ENCODE measurements at regions not wholly inside any gene's neighbourhood (a gene's known extent, or its start where the extent isn't known, plus 50 kb on each side); places are given as distances from the start of the nearest gene placed in this dataset.

- TF ChIP-seq NFRKB (IDR thresholded peaks at IDR 0.05; ENCODE audit: low read depth) (no peak), LCOR (CRISPR knock-in tag; IDR thresholded peaks at IDR 0.05) (no peak), HDAC6 (IDR thresholded peaks at IDR 0.05; ENCODE audit: low read depth, low read length) (no peak), HNRNPLL (IDR thresholded peaks at IDR 0.05; ENCODE audit: low read depth, low read length, poor library complexity, severe bottlenecking) (no peak), DDX20 (tag; IDR thresholded peaks at IDR 0.05; ENCODE audit: low read depth) (no peak), ZKSCAN1 (IDR thresholded peaks at IDR 0.05; ENCODE audit: low read depth, low read length) (no peak), TRIM24 (IDR thresholded peaks at IDR 0.05) (no peak), GTF2E2 (tag; IDR thresholded peaks at IDR 0.05) (no peak), ZNF644 (tag; IDR thresholded peaks at IDR 0.05; ENCODE audit: low read depth) (no peak), L3MBTL2 (IDR thresholded peaks at IDR 0.05) (no peak), POLR2B (IDR thresholded peaks at IDR 0.05; ENCODE audit: low read depth, partially characterized antibody) (no peak), KLF1 (tag; IDR thresholded peaks at IDR 0.05) (no peak)
- no TSS peak for BruUV-seq (replicated peaks)
- Histone ChIP-seq H3K79me2 (ENCODE audit: control insufficient read depth, insufficient read depth, low read length) (no peaks in the 10 kb centered on the region), H3K9me3 (replicated peaks; ENCODE audit: control insufficient read depth, insufficient read depth, low read depth, low read length) (no peaks in the 10 kb centered on the region), H4K20me1 (replicated peaks; ENCODE audit: control insufficient read depth, insufficient read depth, low read length) (no peaks in the 10 kb centered on the region), H3K9me1 (ENCODE audit: control insufficient read depth, insufficient read depth, low read length) (no peaks in the 10 kb centered on the region), H3K4me1 (replicated peaks in 1 of 2; ENCODE audit: control insufficient read depth in 2 of 2, insufficient read depth in 2 of 2, low read length in 2 of 2) (no peaks in the 10 kb centered on the region), H3K9ac (ENCODE audit: insufficient read depth in 1 of 2, low read depth in 2 of 2, low read length in 2 of 2) (no peak overlapping the region), H3K4me2 (ENCODE audit: insufficient read depth, low read length) (no peak overlapping the region), H3K36me3 (ENCODE audit: control insufficient read depth, insufficient read depth, low read length) (no peaks in the 10 kb centered on the region), H3K27me3 (ENCODE audit: control insufficient read depth in 2 of 2, insufficient read depth in 2 of 2, low read length in 2 of 2) (peaks cover 2 to 8% of the 10 kb centered on the region in 2 experiments; a peak in 2 of 5 replicates), H2AFZ (ENCODE audit: low read depth, low read length) (no peak overlapping the region), H3K4me3 (no peak overlapping the region), H3K27ac (ENCODE audit: extremely low read depth, low read depth, low read length) (no peak overlapping the region)
- ATAC-seq: no peak
- WGBS (ENCODE audit: insufficient coverage, low coverage, missing lambda C conversion rate): 0% methylated on average over 5 of the region's 5 CpGs
- ChIA-PET CTCF (ENCODE audit: low intra/inter-chr PET ratio) (no interaction called here), POLR2A (interaction anchor here (0.7 kb wide), 1 partner anchor 85 kb away, joined by 3 read pairs; no protein-coding TSS in a partner anchor)
- intact Hi-C loops (cut with micrococcal nuclease): loop anchor here (10.0 kb wide), 1 partner anchor 199 kb away; no protein-coding TSS in a partner anchor
- DNase-seq (ENCODE audit: extremely low read depth in 1 of 4, low spot score in 3 of 4): no peak
- in situ Hi-C loops (cut with MboI): no loop called here
- FAIRE-seq: no peak
Measured at GRCh38 chr15:81473946-81474345, 99.9 kb upstream of the TMC3 start.
